ENCODE measurements at regions not wholly inside any gene's neighbourhood (a gene's known extent, or its start where the extent isn't known, plus 50 kb on each side); places are given as distances from the start of the nearest gene placed in this dataset.
A peak's percentile ranks its signal among the peaks of the same experiment; 100 is the strongest.
"Not testable (repeated sequence)": the region's sequence is repeated elsewhere in the genome, so short reads cannot be mapped to it uniquely, and the experiment has no call there.

GRCh38 chr5:97967292-97967691, 784.2 kb upstream of the RIOK2 start:
- DNase-seq = no peak

- DNase-seq = no peak
Observed at GRCh38 chr5:97968346-97968745, 785.3 kb upstream of the RIOK2 start.

GRCh38 chr5:97979740-97980139, 793.7 kb upstream of the RGMB start:
- DNase-seq = peak; percentile 24

- no peak for DNase-seq
Observed at GRCh38 chr5:97980291-97980690, 793.2 kb upstream of the RGMB start.

GRCh38 chr5:97986069-97986468, 787.4 kb upstream of the RGMB start:
- DNase-seq = no peak

GRCh38 chr5:97991236-97991635, 782.2 kb upstream of the RGMB start:
- no peak for DNase-seq

- DNase-seq = no peak
Observed at GRCh38 chr5:97998941-97999340, 774.5 kb upstream of the RGMB start.

- no peak for DNase-seq
Observed at GRCh38 chr5:98004463-98004862, 769.0 kb upstream of the RGMB start.

- no peak for DNase-seq
Observed at GRCh38 chr5:98016771-98017170, 756.7 kb upstream of the RGMB start.

GRCh38 chr5:98030273-98030672, 743.2 kb upstream of the RGMB start:
- DNase-seq = not testable (repeated sequence)

- DNase-seq = not testable (repeated sequence)
Observed at GRCh38 chr5:98031036-98031435, 742.4 kb upstream of the RGMB start.

- DNase-seq = no peak
Observed at GRCh38 chr5:98031496-98031895, 742.0 kb upstream of the RGMB start.

GRCh38 chr5:98031926-98032325, 741.5 kb upstream of the RGMB start:
- no peak for DNase-seq

- DNase-seq = no peak
Observed at GRCh38 chr5:98041661-98042060, 731.8 kb upstream of the RGMB start.

- DNase-seq = no peak
Observed at GRCh38 chr5:98042521-98042920, 730.9 kb upstream of the RGMB start.

GRCh38 chr5:98042961-98043360, 730.5 kb upstream of the RGMB start:
- DNase-seq = no peak

- no peak for DNase-seq
Observed at GRCh38 chr5:98050583-98050982, 722.9 kb upstream of the RGMB start.

- no peak for DNase-seq
Observed at GRCh38 chr5:98053170-98053569, 720.3 kb upstream of the RGMB start.

- no peak for DNase-seq
Observed at GRCh38 chr5:98060148-98060547, 713.3 kb upstream of the RGMB start.

GRCh38 chr5:98064118-98064685, 709.3 kb upstream of the RGMB start:
- no peak for DNase-seq

- no peak for DNase-seq
Observed at GRCh38 chr5:98065261-98065909, 708.1 kb upstream of the RGMB start.

- DNase-seq = no peak
Observed at GRCh38 chr5:98066910-98067309, 706.6 kb upstream of the RGMB start.

GRCh38 chr5:98069876-98070512, 703.5 kb upstream of the RGMB start:
- no peak for DNase-seq

GRCh38 chr5:98072921-98073320, 700.5 kb upstream of the RGMB start:
- DNase-seq = no peak

GRCh38 chr5:98076501-98076900, 697.0 kb upstream of the RGMB start:
- DNase-seq = no peak
